Testis (tissue), 2 donors: ENCODE measurements at regions not wholly inside any gene's neighbourhood (a gene's known extent, or its start where the extent isn't known, plus 50 kb on each side); places are given as distances from the start of the nearest gene placed in this dataset.
A peak's percentile ranks its signal among the peaks of the same experiment; 100 is the strongest.

Experiments
- DNase-seq: peaks from one replicate; pipeline ENCODE4 v3.0.0-alpha.2; 2019
- H3K27ac ChIP-seq, 2 donors: fragments of 200-600 bp; sonication (generic); one replicate each; pipeline ENCODE4 v1.5.1; 2019
- H3K27me3 ChIP-seq: fragments of 200-600 bp; sonication (generic); one replicate; pipeline ENCODE4 v1.5.1; 2019
- H3K36me3 ChIP-seq: fragments of 200-600 bp; sonication (generic); one replicate; pipeline ENCODE4 v1.5.1; 2017; ENCODE audit warnings: low read depth; ENCODE audit errors: missing control alignments
- H3K4me1 ChIP-seq: fragments of 200-600 bp; sonication (generic); one replicate; pipeline ENCODE4 v1.5.1; 2019
- H3K4me3 ChIP-seq, 2 donors: fragments of 200-600 bp; sonication (generic); one replicate each; pipeline ENCODE4 v1.5.1; 2017 to 2019
- H3K9me3 ChIP-seq: fragments of 200-600 bp; sonication (generic); one replicate; pipeline ENCODE4 v1.5.1; 2017
- POLR2A ChIP-seq: fragments of 450-650 bp; IDR thresholded peaks from one replicate; pipeline ENCODE4 v1.6.1; 2017; ENCODE audit warnings: antibody characterized with exemption, mild to moderate bottlenecking, moderate library complexity
- WGBS, 2 donors: methylation state at CpG; one replicate each; pipeline ENCODE4 v1.1.5; 2018; 5-methylcytosine and 5-hydroxymethylcytosine counted together
- intact Hi-C: fragments of 100-400 bp; cut with DNase I; formaldehyde crosslinking; loops from one replicate; pipeline ENCODE4 v1.15.1; 2023; ENCODE audit warnings: low total_unique reads
- TF ChIP-seq, protein P1 (sequence below), 3 experiments: fragments of 450-650 bp in 2 of 3; fragments of 200-600 bp in 1 of 3; sonication (generic) in 1 of 3; IDR thresholded peaks; one replicate each; pipeline ENCODE4 v1.5.1; 2016 to 2019; ENCODE audit warnings: antibody characterized with exemption in 3 of 3, mild to moderate bottlenecking in 2 of 3, moderate library complexity in 1 of 3

GRCh38 chr22:47370448-47371262, 608.2 kb downstream of the TBC1D22A start:
- H3K9me3 ChIP-seq = no peaks in the 10 kb centered on the region
- H3K27ac ChIP-seq = no peak overlapping the region
- no peaks in the 10 kb centered on the region for H3K36me3 ChIP-seq
- intact Hi-C loops = no loop called here
- no peak overlapping the region for H3K4me3 ChIP-seq
- H3K4me1 ChIP-seq = no peaks in the 10 kb centered on the region
- no peaks in the 10 kb centered on the region for H3K27me3 ChIP-seq
- WGBS, 2 donors = 89 to 93% methylated on average over 16 to 18 of the region's 18 CpGs
- TF ChIP-seq POLR2A = no peak
- TF ChIP-seq, protein P1, sequence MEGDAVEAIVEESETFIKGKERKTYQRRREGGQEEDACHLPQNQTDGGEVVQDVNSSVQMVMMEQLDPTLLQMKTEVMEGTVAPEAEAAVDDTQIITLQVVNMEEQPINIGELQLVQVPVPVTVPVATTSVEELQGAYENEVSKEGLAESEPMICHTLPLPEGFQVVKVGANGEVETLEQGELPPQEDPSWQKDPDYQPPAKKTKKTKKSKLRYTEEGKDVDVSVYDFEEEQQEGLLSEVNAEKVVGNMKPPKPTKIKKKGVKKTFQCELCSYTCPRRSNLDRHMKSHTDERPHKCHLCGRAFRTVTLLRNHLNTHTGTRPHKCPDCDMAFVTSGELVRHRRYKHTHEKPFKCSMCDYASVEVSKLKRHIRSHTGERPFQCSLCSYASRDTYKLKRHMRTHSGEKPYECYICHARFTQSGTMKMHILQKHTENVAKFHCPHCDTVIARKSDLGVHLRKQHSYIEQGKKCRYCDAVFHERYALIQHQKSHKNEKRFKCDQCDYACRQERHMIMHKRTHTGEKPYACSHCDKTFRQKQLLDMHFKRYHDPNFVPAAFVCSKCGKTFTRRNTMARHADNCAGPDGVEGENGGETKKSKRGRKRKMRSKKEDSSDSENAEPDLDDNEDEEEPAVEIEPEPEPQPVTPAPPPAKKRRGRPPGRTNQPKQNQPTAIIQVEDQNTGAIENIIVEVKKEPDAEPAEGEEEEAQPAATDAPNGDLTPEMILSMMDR (IDR thresholded peaks at IDR 0.05) = no peak
- DNase-seq = peak; percentile 11

DNA sequence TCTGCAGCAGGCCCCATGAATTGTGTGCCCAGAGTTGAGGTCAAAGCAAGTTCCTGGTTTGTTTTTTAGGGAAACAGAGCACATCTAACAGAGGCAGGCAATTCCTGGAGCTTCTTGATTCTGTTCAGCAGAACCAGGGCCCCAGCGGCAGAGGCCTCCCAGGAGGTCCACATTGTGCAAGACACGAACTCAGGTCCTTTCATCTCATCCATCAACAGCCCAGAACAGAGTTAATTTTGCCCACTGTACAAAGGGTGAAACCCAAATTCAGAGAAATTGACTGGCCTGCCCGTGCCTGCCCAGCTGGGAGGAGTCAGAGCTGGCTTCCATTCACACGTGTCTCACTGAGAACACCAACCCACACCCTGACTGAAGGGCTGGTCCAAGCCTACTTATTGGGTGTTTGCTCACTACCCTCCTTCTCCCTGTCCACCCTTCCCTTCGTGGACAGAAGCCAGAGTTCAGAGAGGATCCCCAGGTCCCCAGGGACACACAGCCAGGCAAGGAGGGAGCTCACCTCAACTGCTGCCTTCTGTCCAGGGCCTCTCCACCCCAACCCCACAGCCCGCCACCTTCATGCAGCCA, 607.1 kb downstream of the TBC1D22A start:
- Histone ChIP-seq H3K9me3 (no peaks in the 10 kb centered on the region), H3K27me3 (no peaks in the 10 kb centered on the region), H3K27ac (no peak overlapping the region), H3K4me1 (no peaks in the 10 kb centered on the region), H3K4me3 (no peak overlapping the region), H3K36me3 (no peaks in the 10 kb centered on the region)
- intact Hi-C loops = no loop called here
- DNase-seq = peak; percentile 6
- TF ChIP-seq, protein P1 (IDR thresholded peaks at IDR 0.05) = no peak
- no peak for TF ChIP-seq POLR2A
- 75 to 82% methylated on average over 6 of the region's 6 CpGs for WGBS, 2 donors

GRCh38 chr22:47369020-47369419, 606.6 kb downstream of the TBC1D22A start:
- DNase-seq = peak; percentile 4
- 87 to 96% methylated on average over 3 to 8 of the region's 8 CpGs for WGBS, 2 donors
- TF ChIP-seq, protein P1 (IDR thresholded peaks at IDR 0.05) = no peak
- no peak for TF ChIP-seq POLR2A
- intact Hi-C loops = no loop called here
- Histone ChIP-seq H3K27ac (no peak overlapping the region), H3K27me3 (no peaks in the 10 kb centered on the region), H3K9me3 (no peaks in the 10 kb centered on the region), H3K36me3 (no peaks in the 10 kb centered on the region), H3K4me3 (no peak overlapping the region), H3K4me1 (no peaks in the 10 kb centered on the region)

DNA sequence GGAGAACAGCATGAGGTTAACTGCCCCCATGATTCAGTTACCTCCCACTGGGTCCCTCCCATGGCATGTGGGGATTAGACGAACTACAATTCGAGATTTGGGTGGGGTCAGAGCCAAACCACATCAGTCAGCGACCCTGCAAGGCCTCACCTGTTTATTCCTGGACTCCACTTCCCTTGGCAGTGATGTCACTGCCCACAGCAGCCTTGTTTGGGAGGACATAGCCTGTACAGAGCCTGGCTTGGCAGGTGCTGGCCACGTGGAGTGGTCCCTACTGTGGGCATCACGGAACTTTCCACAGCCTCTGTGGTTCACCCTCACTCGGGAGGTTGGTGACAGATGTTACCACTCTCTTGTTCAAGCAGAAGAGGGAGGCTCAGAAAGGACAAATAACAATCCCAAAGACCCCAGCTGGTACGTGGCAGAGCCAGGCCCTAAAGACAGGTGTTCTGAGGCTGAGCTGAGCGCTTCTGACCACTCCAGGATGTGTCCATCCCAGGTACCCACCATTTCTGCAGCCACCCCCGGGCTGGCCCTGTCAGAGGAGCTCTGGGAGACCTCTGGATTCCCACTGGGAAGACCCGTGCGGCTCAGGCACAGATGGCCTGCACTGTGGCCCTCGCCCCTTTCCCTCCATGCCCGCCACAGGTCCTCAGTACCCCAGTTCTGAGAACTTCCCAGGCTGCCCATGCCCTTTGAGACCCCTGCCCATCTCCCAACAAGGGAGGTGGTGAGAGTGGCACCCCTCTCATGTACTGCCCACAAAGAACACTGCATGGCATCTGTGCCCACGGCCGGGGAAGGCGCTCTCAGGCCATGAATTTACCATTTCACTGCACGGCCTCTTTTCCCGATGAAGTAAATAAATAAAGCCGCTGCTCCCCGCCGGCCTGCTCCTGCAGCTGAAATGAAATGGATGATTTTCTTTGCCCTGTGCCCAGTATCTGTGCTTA, 605.8 kb downstream of the TBC1D22A start:
- intact Hi-C loops = no loop called here
- H3K27ac ChIP-seq = no peak overlapping the region
- TF ChIP-seq, protein P1 (IDR thresholded peaks at IDR 0.05) = no peak
- TF ChIP-seq POLR2A = no peak
- H3K4me3 ChIP-seq = no peak overlapping the region
- DNase-seq = peak; percentile 5
- H3K9me3 ChIP-seq = no peaks in the 10 kb centered on the region
- H3K4me1 ChIP-seq = no peaks in the 10 kb centered on the region
- H3K36me3 ChIP-seq = no peaks in the 10 kb centered on the region
- no peaks in the 10 kb centered on the region for H3K27me3 ChIP-seq
- WGBS, 2 donors = 86 to 90% methylated on average over 21 of the region's 21 CpGs
